ENCODE measurements at regions not wholly inside any gene's neighbourhood (a gene's known extent, or its start where the extent isn't known, plus 50 kb on each side); places are given as distances from the start of the nearest gene placed in this dataset.
A peak's percentile ranks its signal among the peaks of the same experiment; 100 is the strongest.
"Not testable (repeated sequence)": the region's sequence is repeated elsewhere in the genome, so short reads cannot be mapped to it uniquely, and the experiment has no call there.

- DNase-seq (ENCODE audit: low spot score): no peak
Measured at GRCh38 chr3:164460851-164461250, 617.4 kb downstream of the SI start.

- DNase-seq (ENCODE audit: low spot score): no peak
Measured at GRCh38 chr3:164459521-164460151, 618.7 kb downstream of the SI start.

- peak; percentile 22 for DNase-seq (ENCODE audit: low spot score)
Measured at GRCh38 chr3:164458986-164459385, 619.3 kb downstream of the SI start.

GRCh38 chr3:164453714-164454113 lies 624.6 kb downstream of the SI start:
- no peak for DNase-seq (ENCODE audit: low spot score)

- DNase-seq (ENCODE audit: low spot score): no peak
Measured at GRCh38 chr3:164452707-164453106, 625.6 kb downstream of the SI start.

- no peak for DNase-seq (ENCODE audit: low spot score)
Measured at GRCh38 chr3:164451072-164451910, 627.0 kb downstream of the SI start.

- DNase-seq (ENCODE audit: low spot score): no peak
Measured at GRCh38 chr3:164450276-164450905, 627.9 kb downstream of the SI start.

- no peak for DNase-seq (ENCODE audit: low spot score)
Measured at GRCh38 chr3:164419220-164419619, 659.1 kb downstream of the SI start.

- no peak for DNase-seq (ENCODE audit: low spot score)
Measured at GRCh38 chr3:164418414-164418813, 659.9 kb downstream of the SI start.

- no peak for DNase-seq (ENCODE audit: low spot score)
Measured at GRCh38 chr3:164417955-164418354, 660.3 kb downstream of the SI start.

- DNase-seq (ENCODE audit: low spot score): no peak
Measured at GRCh38 chr3:164416491-164417222, 661.6 kb downstream of the SI start.

- no peak for DNase-seq (ENCODE audit: low spot score)
Measured at GRCh38 chr3:164408326-164408725, 670.0 kb downstream of the SI start.

GRCh38 chr3:164407111-164407510 lies 671.2 kb downstream of the SI start:
- DNase-seq (ENCODE audit: low spot score): no peak

GRCh38 chr3:164406281-164406680 lies 672.0 kb downstream of the SI start:
- no peak for DNase-seq (ENCODE audit: low spot score)

- no peak for DNase-seq (ENCODE audit: low spot score)
Measured at GRCh38 chr3:164401923-164402322, 676.4 kb downstream of the SI start.

GRCh38 chr3:164401440-164401839 lies 676.9 kb downstream of the SI start:
- not testable (repeated sequence) for DNase-seq (ENCODE audit: low spot score)

- no peak for DNase-seq (ENCODE audit: low spot score)
Measured at GRCh38 chr3:164397462-164397861, 680.8 kb downstream of the SI start.

- no peak for DNase-seq (ENCODE audit: low spot score)
Measured at GRCh38 chr3:164393171-164393570, 685.1 kb downstream of the SI start.

- peak; percentile 9 for DNase-seq (ENCODE audit: low spot score)
Measured at GRCh38 chr3:164390046-164390445, 688.2 kb downstream of the SI start.

GRCh38 chr3:164387236-164387635 lies 691.1 kb downstream of the SI start:
- DNase-seq (ENCODE audit: low spot score): no peak

GRCh38 chr3:164380156-164380555 lies 698.1 kb downstream of the SI start:
- no peak for DNase-seq (ENCODE audit: low spot score)

- no peak for DNase-seq (ENCODE audit: low spot score)
Measured at GRCh38 chr3:164377466-164377865, 700.8 kb downstream of the SI start.

All from RKO (cell line).